Panc1 (cell line): ENCODE measurements at regions not wholly inside any gene's neighbourhood (a gene's known extent, or its start where the extent isn't known, plus 50 kb on each side); places are given as distances from the start of the nearest gene placed in this dataset.

Source experiments
- ATAC-seq: fragments of 200-7000 bp; cut with Tn5 transposase; 2 replicates; pipeline ENCODE4 v1.9.1; 2020; ENCODE audit warnings: mild to moderate bottlenecking, moderate library complexity
- BruUV-seq: library from RNA; stranded (reverse); fragments of 400-500 nt; replicated peaks from 2 replicates; lab custom pipeline; 2021; lab: Mats Ljungman, UMichigan
- CTCF ChIA-PET: fragments of 300-600 bp; sonication (Branson Sonifier 250); formaldehyde crosslinking; loops from one replicate; lab custom pipeline; 2022; ENCODE audit warnings: antibody characterized with exemption; lab: Charles Lee
- POLR2A ChIA-PET: fragments of 300-600 bp; sonication (Branson Sonifier 250); formaldehyde crosslinking; loops from one replicate; lab custom pipeline; 2022; ENCODE audit warnings: antibody characterized with exemption; lab: Charles Lee
- DNase-seq: peaks from one replicate; pipeline ENCODE4 v3.0.0-alpha.2; 2010; ENCODE audit warnings: low read depth, low spot score
- H3K27ac ChIP-seq: 2 replicates; pipeline ENCODE4 v1.5.1; 2011; ENCODE audit warnings: mild to moderate bottlenecking, low read length, inconsistent platforms
- H3K27me3 ChIP-seq: fragments of 200-500 bp; sonication (Bioruptor generic); 2 replicates; pipeline ENCODE4 v1.6.0; 2014; ENCODE audit warnings: low read length, inconsistent platforms; ENCODE audit not compliant: control insufficient read depth, insufficient read depth
- H3K36me3 ChIP-seq: fragments of 200-500 bp; sonication (Bioruptor generic); 2 replicates; pipeline ENCODE4 v1.5.1; 2014; ENCODE audit warnings: inconsistent platforms, mild to moderate bottlenecking, low read length, moderate library complexity; ENCODE audit not compliant: control insufficient read depth, insufficient read depth
- H3K4me1 ChIP-seq: 2 replicates; pipeline ENCODE4 v1.5.1; 2011; ENCODE audit warnings: inconsistent platforms, mild to moderate bottlenecking, low read length, moderate library complexity; ENCODE audit not compliant: control insufficient read depth, insufficient read depth
- H3K4me3 ChIP-seq, 2 experiments: 2 replicates each; pipeline ENCODE4 v1.5.1; 2011 to 2012; ENCODE audit warnings: low read depth in 2 of 2, low read length in 2 of 2, mild to moderate bottlenecking in 2 of 2, inconsistent platforms in 1 of 2, moderate library complexity in 1 of 2
- H3K9me3 ChIP-seq: fragments of 200-500 bp; sonication (Bioruptor generic); 2 replicates; pipeline ENCODE4 v1.5.1; 2014; ENCODE audit warnings: low read depth, mild to moderate bottlenecking, inconsistent platforms, low read length, moderate library complexity; ENCODE audit not compliant: control insufficient read depth, insufficient read depth
- POLR2AphosphoS5 ChIP-seq: IDR thresholded peaks from 2 replicates; pipeline ENCODE4 v1.6.1; 2012; ENCODE audit warnings: mild to moderate bottlenecking, low read depth, low read length, moderate library complexity
- REST ChIP-seq, 2 experiments: IDR thresholded peaks; 2 replicates each; pipeline ENCODE4 v1.6.1; 2011 to 2012; ENCODE audit warnings: low read depth in 2 of 2, control low read depth in 1 of 2, low read length in 1 of 2, mild to moderate bottlenecking in 1 of 2, moderate library complexity in 1 of 2; ENCODE audit not compliant: insufficient read depth in 1 of 2
- SIN3A ChIP-seq: IDR thresholded peaks from 2 replicates; pipeline ENCODE4 v1.6.1; 2012; ENCODE audit warnings: low read depth, mild to moderate bottlenecking, low read length, moderate library complexity, borderline replicate concordance; ENCODE audit not compliant: insufficient read depth
- TCF7L2 ChIP-seq: IDR thresholded peaks from 2 replicates; pipeline ENCODE4 v1.6.1; 2011; ENCODE audit warnings: mild to moderate bottlenecking, low read depth, low read length, inconsistent platforms
- in situ Hi-C: cut with HindIII; loops from 2 replicates; pipeline ENCODE4 v1.10.0; 2016; ENCODE audit warnings: low sequenced_read_pairs, low pct_unique_long_range_greater_than_20kb
- intact Hi-C: fragments of 100-400 bp; cut with micrococcal nuclease; formaldehyde crosslinking; loops from one replicate; pipeline ENCODE4 v1.10.0; 2022; ENCODE audit not compliant: unreplicated experiment
- TF ChIP-seq, protein P1 (sequence below): fragments of 450-650 bp; IDR thresholded peaks from 2 replicates; pipeline ENCODE4 v1.5.1; 2017; ENCODE audit warnings: mild to moderate bottlenecking

DNA sequence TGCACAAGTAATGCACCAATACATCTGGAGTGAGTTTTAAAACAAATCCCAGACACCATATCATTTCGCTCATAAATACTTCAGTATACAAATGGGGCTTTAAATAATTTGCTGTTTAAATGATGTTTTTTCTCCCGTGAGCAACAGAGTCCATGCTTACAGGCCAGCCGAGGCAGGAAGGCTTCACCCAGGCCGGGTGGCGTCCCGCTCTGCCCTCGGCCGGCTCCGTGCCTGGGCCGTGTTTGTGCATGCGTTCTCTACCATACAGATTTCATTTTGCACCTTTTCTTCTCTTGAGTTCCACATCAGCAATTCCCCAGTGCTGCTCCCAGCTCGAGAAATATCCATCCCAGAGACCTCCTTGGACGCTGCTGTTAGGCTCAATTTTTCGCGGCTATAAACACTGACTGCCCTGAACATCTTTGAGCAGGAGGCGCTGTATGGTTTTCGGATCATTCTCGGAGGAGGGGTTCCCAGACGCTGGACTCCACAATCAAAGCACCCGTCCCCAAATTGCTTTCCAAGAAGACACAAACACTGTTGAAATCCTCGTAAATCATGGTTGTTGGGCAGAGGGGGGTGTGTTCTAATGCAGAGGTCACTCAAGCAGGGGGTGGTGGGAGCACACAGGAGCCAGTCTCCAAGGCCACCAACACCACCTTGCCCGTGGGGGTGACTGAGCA is 91.6 kb downstream of the MICALL2 start:
- no TSS peak for BruUV-seq
- intact Hi-C loops, result no loop called here
- in situ Hi-C loops, result no loop called here

GRCh38 chr7:1368184-1368681 is 91.0 kb downstream of the MICALL2 start:
- CTCF ChIA-PET, result interaction anchor here (0.6 to 1.3 kb wide), 5 partner anchors 21 to 219 kb away, joined by 3 to 6 read pairs (median 5); no protein-coding TSS in a partner anchor
- no peaks in the 10 kb centered on the region for H3K36me3 ChIP-seq

More for the DNA sequence above, 91.6 kb downstream of the MICALL2 start:
- no peaks in the 10 kb centered on the region for H3K9me3 ChIP-seq
- DNase-seq (no peak), ATAC-seq (no peak)
- no peak overlapping the region for H3K4me3 ChIP-seq
- H3K27me3 ChIP-seq, result no peaks in the 10 kb centered on the region
- POLR2A ChIA-PET, result no interaction called here
- CTCF ChIA-PET, result no interaction called here
- no peaks in the 10 kb centered on the region for H3K36me3 ChIP-seq
- H3K27ac ChIP-seq, result no peak overlapping the region
- TF ChIP-seq POLR2AphosphoS5 (no peak), TCF7L2 (no peak), SIN3A (no peak), REST (IDR thresholded peaks at IDR 0.05; ENCODE audit: insufficient read depth in 1 of 2, low read depth in 2 of 2, low read length in 1 of 2) (no peak)
- TF ChIP-seq, protein P1, sequence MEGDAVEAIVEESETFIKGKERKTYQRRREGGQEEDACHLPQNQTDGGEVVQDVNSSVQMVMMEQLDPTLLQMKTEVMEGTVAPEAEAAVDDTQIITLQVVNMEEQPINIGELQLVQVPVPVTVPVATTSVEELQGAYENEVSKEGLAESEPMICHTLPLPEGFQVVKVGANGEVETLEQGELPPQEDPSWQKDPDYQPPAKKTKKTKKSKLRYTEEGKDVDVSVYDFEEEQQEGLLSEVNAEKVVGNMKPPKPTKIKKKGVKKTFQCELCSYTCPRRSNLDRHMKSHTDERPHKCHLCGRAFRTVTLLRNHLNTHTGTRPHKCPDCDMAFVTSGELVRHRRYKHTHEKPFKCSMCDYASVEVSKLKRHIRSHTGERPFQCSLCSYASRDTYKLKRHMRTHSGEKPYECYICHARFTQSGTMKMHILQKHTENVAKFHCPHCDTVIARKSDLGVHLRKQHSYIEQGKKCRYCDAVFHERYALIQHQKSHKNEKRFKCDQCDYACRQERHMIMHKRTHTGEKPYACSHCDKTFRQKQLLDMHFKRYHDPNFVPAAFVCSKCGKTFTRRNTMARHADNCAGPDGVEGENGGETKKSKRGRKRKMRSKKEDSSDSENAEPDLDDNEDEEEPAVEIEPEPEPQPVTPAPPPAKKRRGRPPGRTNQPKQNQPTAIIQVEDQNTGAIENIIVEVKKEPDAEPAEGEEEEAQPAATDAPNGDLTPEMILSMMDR, result no peak
- peaks cover 15% of the 10 kb centered on the region for H3K4me1 ChIP-seq

More at GRCh38 chr7:1368184-1368681, 91.0 kb downstream of the MICALL2 start:
- in situ Hi-C loops (no loop called here), intact Hi-C loops (no loop called here)
- ATAC-seq (no peak), DNase-seq (no peak)
- no peaks in the 10 kb centered on the region for H3K27me3 ChIP-seq
- no peak overlapping the region for H3K4me3 ChIP-seq
- no TSS peak for BruUV-seq
- POLR2A ChIA-PET, result interaction anchor here (0.6 kb wide), 1 partner anchor 765 kb away, joined by 6 read pairs; no protein-coding TSS in a partner anchor
- H3K27ac ChIP-seq, result no peak overlapping the region
- H3K4me1 ChIP-seq, result peaks cover 15% of the 10 kb centered on the region
- TF ChIP-seq SIN3A (no peak), TCF7L2 (no peak), REST (IDR thresholded peaks at IDR 0.05; ENCODE audit: insufficient read depth in 1 of 2, low read depth in 2 of 2, low read length in 1 of 2) (no peak), POLR2AphosphoS5 (no peak)
- TF ChIP-seq, protein P1, result no peak
- no peaks in the 10 kb centered on the region for H3K9me3 ChIP-seq
